ENCODE measurements at regions not wholly inside any gene's neighbourhood (a gene's known extent, or its start where the extent isn't known, plus 50 kb on each side); places are given as distances from the start of the nearest gene placed in this dataset.

- 0 out of 4 replicates have a peak, but pooled peaks of 1 of the 2 experiments have one; percentile 10 for TF ChIP-seq CTCF (conservative IDR thresholded peaks at IDR 0.05; ENCODE audit: low read depth in 2 of 2)
- no peak for TF ChIP-seq POLR2AphosphoS5 (IDR thresholded peaks at IDR 0.05; ENCODE audit: low read depth)
Measured at GRCh38 chr2:166764216-166764615, 124.1 kb upstream of the XIRP2 start.

Measured in GM23338 (cell line).